ENCODE measurements at regions not wholly inside any gene's neighbourhood (a gene's known extent, or its start where the extent isn't known, plus 50 kb on each side); places are given as distances from the start of the nearest gene placed in this dataset.

DNA sequence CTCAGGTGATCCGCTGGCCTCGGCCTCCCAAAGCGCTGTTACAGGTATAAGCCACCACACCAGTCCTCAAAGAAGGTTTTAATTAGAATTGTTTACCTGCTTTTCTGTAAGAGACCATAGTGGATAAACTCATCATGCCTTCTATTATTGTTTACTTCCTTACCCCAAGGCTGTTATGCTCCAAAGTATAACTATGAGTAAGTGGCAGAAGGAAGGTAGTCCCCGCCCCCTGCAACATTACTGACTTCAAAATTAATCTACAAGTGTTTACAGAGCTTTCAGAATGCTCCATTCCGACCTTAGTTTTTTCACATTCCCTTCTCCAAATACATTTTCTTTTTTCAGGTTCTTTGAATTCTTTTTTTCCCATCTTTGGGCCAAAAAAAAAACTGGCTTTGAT lies 480.5 kb upstream of the NOX3 start:
- DNase-seq (ENCODE audit: low read depth, low spot score), result no peak

DNA sequence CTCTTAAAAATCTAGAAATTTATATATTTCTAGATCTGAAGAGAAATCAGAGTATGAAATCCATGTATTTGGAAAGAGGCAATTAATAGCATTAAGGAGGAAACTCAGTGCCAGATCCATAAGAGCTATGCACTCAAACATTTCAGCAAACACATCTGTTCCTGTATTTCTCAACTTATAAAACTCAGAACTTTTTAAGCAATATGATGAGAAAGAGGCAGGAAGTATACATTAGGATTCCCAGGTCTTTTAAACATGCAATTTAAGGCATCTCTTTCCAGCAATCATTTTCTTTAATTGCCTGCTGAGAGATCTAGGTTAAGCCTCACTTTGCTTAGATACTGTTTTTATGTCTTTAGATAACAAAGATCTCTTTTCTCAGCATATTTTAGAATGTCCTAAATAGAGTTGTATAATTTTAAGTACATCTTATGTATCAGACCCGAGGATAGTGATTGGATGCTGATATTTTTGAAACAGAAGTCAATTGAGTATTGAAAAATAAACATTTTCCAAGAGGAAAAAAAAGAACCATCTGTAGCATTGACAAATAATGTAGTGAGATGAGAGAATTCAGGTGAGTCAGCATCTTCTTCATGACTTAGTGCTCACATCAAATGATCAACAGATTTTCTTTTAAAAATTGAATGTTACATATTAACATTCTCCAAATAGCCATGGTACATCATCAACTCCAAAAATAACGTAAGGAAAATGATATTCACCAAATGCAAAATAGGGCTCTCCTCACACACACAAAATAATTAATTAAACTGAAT lies 461.4 kb upstream of the NOX3 start:
- in situ Hi-C loops (cut with HindIII; ENCODE audit: low pct_unique_long_range_greater_than_20kb, low sequenced_read_pairs), result no loop called here
- DNase-seq (ENCODE audit: low read depth, low spot score), result no peak

More for the DNA sequence above, 480.5 kb upstream of the NOX3 start:
- in situ Hi-C loops (cut with HindIII; ENCODE audit: low pct_unique_long_range_greater_than_20kb, low sequenced_read_pairs), result no loop called here

DNA sequence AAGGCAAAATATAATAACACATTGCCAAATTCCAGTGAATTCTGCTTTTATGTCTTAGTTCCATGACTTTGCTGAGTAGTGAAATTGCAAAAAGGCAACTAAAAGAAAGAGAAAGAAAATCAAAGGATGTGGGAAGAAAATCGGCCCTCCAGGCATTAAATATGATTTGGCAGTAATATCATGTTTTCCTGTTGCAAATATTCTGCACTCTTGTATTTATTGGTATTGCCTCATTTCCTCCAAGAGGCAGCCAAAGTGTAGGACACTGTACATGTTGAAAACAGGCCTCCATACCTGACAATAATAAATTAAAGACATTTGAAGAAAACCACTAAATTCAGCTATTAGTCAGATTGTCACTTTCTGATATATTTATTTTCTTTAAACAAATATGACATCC lies 460.0 kb upstream of the NOX3 start:
- in situ Hi-C loops (cut with HindIII; ENCODE audit: low pct_unique_long_range_greater_than_20kb, low sequenced_read_pairs), result no loop called here
- no peak for DNase-seq (ENCODE audit: low read depth, low spot score)

DNA sequence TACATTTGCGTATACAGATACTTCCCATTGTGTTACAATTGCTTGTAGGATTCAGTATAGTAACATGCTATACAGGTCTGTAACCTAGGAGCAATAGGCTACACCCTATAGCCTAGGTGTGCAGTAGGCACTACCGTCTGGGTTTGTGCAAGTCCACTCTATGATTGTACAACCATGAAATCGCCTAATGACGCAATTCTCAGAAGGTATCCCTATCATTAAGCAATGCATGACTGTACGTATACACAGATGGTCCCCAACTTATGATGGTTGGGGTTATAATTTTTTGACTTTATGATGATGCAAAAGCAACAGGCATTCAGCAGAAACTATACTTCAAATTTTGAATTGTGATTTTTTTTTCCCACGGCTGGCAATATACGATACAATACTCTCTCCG lies 458.2 kb upstream of the NOX3 start:
- in situ Hi-C loops (cut with HindIII; ENCODE audit: low pct_unique_long_range_greater_than_20kb, low sequenced_read_pairs), result no loop called here
- DNase-seq (ENCODE audit: low read depth, low spot score), result no peak

DNA sequence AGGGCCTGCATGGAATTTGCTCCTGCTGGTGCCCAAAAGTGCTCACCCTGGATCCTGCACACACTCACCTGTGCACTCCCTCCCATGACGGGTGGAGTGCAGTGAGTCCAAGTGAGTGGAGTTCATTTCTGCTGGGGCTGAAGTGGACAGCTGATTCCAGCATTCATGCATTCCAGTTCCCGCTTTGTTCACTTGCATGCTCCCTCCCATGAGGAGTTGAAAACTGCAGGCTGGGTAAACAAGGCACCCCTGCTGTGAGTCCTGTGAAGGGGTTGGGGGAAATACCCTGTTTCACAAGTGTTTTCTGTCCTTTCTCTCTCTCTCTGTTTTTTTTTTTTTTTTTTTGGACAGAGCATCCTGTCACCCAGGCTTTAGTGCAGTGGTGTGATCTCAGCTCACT lies 454.1 kb upstream of the NOX3 start:
- DNase-seq (ENCODE audit: low read depth, low spot score), result no peak
- in situ Hi-C loops (cut with HindIII; ENCODE audit: low pct_unique_long_range_greater_than_20kb, low sequenced_read_pairs), result no loop called here

DNA sequence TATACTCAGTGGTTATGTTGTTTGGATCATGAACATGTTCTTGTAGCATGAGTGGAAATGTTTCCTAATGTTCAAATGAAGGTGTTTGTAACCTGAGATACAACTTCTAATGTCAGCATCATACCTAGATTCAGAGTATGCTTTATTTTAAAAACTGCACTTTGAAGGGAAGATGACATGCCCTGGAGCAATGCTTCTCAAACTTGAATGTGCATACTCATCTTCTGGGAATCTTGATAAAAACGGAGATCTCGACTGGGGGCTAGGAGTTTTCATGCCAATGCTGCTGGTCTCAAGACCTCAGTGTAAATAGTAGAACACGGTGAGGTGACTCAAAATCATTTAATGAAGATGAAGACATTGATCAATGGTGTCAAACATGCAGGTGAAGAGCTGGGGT lies 440.0 kb upstream of the NOX3 start:
- in situ Hi-C loops (cut with HindIII; ENCODE audit: low pct_unique_long_range_greater_than_20kb, low sequenced_read_pairs), result no loop called here
- no peak for DNase-seq (ENCODE audit: low read depth, low spot score)

DNA sequence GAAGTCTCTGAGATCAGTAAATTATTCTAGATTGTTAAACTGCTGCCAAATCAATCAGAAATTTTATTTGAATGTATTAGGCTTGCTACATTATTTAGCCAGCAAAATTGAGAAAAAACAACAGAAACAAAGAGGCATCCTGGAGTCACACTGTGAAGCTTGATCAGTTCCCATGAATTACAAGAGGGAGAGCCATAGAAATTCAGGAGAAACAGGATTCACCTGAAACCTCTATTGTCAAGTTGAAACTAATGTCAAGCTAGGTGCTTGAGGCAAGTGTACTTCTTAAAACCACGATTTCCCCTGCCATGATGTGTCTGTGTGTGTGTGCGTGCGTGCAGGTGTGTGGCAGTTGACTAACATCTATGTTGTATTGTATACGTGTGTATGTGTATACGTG lies 439.1 kb upstream of the NOX3 start:
- in situ Hi-C loops (cut with HindIII; ENCODE audit: low pct_unique_long_range_greater_than_20kb, low sequenced_read_pairs), result no loop called here

DNA sequence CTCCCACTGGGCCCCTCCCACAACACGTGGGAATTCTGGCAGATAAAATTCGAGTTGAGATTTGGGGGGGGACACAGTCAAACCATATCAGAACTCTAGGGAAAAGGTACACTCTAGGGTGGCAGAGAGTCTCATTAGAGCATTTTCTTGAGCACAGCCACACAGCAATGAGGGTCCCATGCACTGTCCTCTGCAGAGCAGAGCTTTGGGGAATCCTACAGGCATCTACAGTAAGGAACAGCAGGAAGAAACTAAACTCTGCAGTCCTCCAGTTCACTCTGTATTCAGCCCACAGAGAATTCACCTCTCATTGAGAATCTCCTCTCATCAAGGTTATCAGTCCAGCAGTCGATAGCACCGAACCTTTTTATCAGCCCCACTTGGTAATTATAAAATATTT lies 438.6 kb upstream of the NOX3 start:
- in situ Hi-C loops (cut with HindIII; ENCODE audit: low pct_unique_long_range_greater_than_20kb, low sequenced_read_pairs), result no loop called here
- no peak for DNase-seq (ENCODE audit: low read depth, low spot score)

More for the DNA sequence above, 439.1 kb upstream of the NOX3 start:
- DNase-seq (ENCODE audit: low read depth, low spot score), result no peak

DNA sequence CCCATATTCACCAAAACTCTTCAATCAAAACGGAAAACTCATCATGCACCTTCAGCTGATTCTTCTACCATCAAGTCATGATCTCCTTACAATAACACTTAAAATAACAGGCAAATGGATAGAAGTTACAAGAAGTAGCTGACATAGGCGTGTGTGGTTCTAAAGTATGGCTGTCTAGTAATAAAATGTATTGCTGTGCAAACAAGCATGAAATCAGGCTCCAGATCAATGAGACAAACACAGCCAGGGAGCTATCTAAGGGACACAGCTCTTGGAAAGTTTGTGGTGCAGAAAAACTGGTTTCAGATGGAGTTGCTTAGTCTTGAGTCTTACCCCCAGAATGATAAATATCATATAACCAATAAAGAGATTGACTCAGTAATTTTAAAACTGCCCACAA lies 434.8 kb upstream of the NOX3 start:
- in situ Hi-C loops (cut with HindIII; ENCODE audit: low pct_unique_long_range_greater_than_20kb, low sequenced_read_pairs), result no loop called here
- DNase-seq (ENCODE audit: low read depth, low spot score), result no peak

DNA sequence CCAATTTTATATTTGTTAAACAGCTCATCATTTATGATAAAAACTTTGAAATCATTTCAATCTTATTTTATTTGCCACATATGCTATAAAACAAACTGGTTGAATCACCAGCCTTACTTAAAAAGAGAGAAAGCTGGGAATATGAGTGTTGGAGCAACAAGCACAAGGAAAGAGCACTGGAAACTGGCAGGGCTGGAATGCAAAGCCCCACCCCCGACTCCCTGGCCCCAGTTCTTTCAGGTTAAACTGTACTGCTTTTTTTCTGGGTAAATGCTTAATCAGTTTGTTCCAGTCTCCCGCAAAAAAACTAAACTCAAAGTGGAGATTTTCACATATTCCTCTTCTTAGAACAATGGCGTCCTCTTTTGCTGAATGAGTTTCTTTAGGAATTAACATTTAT lies 433.8 kb upstream of the NOX3 start:
- DNase-seq (ENCODE audit: low read depth, low spot score), result no peak
- in situ Hi-C loops (cut with HindIII; ENCODE audit: low pct_unique_long_range_greater_than_20kb, low sequenced_read_pairs), result no loop called here

DNA sequence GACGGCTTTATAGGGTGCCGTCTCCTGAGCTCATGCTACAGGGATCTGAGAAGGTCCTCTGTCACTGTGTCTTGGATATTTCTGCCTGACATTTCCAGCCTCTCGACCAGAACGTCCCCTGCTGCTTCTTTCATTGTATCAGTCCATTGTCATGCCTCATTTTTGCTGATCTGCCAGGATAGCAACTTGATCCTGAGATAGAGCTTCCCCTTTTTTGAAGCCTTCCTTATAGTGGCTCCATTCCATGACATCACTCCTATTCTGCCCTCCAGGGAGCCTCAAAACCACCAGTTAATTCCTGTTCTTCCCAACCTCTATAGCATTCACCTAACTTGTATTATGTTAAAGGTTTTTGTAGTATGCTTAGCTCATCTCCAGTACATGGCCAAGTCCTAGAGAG lies 431.8 kb upstream of the NOX3 start:
- no peak for DNase-seq (ENCODE audit: low read depth, low spot score)
- in situ Hi-C loops (cut with HindIII; ENCODE audit: low pct_unique_long_range_greater_than_20kb, low sequenced_read_pairs), result no loop called here

DNA sequence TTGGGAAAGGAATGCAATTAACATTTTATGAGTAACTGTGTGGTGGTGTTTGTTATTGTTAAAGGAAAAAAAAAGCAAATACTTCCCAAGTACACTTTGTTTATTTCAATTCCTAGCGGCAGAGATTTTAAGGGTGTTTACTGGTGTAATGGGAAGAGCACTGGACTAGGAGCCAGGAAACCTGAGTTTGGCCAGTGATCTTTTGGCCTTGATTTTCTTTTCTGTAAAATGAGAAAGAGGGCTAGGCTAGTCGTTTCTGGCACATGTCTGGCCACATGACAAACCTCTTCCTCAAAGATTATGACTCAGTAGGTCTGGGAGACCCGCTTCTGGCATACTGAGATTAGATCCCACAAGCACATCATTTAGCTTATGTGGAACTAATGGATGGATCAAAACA lies 428.1 kb upstream of the NOX3 start:
- in situ Hi-C loops (cut with HindIII; ENCODE audit: low pct_unique_long_range_greater_than_20kb, low sequenced_read_pairs), result no loop called here
- DNase-seq (ENCODE audit: low read depth, low spot score), result no peak

DNA sequence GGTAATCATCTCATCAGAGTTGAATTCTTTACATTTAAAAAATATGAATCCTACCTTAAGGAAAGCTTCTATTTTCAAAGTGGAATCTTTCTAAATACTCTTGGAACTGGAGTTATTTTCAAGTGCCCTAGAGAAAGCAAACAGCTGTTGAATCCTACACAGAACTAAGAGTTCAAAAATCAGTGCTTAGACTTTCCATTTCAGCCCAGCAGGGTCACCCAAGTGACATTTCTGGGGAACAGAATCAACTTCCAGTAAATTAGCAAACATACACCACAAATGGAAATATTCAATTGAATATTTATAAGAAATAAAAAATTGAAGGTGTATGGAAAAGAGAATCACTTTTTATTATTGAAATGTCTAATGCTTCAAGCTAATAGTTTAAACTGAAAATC lies 427.7 kb upstream of the NOX3 start:
- in situ Hi-C loops (cut with HindIII; ENCODE audit: low pct_unique_long_range_greater_than_20kb, low sequenced_read_pairs), result no loop called here

DNA sequence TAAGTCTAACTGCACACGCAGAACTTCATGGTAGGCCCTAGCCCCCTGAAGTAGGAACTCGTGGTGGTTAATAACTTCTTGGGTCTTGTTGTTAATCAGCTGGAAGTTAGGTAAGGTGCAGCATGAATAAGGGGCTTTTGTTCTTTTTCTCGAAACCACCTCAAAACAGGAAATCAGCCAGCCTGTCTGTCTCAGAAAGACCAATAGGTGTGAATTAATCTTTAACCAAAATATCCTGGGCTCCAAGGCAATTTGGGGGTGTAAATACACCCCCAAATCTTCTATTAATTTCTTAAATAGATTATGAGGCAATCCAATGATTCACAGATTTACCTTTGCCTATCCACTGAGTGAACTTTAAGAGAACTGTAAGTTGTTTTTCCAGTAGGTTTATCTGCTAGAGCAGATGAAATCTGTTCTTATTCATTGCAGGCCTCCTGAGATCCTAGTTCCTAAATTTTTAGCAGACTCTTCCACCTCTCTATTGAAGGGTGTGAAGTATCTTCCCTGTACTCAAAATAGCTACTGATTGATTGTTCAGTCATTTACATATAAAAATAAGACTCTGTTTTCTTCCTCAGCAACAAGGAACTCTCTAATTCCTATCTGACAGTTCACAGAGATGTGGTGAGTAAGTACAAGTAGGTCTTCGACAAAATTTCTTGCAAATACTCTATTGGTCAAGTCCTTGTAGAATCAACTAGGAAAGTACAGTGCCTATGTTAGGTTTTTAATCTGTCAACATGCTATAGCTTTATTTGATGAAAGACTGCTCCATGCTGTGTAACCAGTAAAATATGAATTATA lies 427.1 kb upstream of the NOX3 start:
- in situ Hi-C loops (cut with HindIII; ENCODE audit: low pct_unique_long_range_greater_than_20kb, low sequenced_read_pairs), result no loop called here
- no peak for DNase-seq (ENCODE audit: low read depth, low spot score)

More for the DNA sequence above, 427.7 kb upstream of the NOX3 start:
- DNase-seq (ENCODE audit: low read depth, low spot score), result no peak

DNA sequence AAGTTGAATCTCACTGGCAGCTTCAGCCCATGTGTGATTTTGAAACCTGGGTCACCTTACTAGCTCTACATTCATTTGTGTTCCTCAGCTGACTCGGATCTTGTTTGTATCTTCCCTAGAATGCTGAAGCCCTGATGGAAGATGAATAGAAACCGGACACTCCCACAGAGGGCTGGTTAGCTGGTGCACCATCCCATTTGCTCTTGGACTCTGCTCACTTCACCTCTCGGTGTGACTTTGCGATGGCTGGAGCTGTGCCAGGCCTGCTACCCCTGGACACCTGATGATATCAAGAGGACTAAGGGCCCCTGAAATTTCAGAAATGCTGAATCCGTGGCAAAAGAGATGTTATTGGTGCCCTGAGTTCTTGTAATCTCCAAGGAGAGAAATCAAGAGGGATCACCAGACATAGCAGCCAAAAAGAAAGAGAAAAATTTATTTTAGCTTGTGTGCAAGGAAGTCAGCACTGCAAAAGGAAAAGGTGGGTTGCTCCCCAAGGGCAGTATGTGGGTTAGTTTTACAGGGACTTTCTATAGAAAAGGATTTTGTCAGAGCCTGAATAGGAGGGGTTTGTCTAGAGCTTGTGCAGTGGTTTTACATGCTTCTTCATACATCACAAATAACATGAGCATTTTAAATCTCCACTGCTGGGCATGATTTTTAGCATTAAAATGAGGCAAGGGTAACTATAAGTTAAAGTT lies 426.3 kb upstream of the NOX3 start:
- DNase-seq (ENCODE audit: low read depth, low spot score), result no peak
- in situ Hi-C loops (cut with HindIII; ENCODE audit: low pct_unique_long_range_greater_than_20kb, low sequenced_read_pairs), result no loop called here

DNA sequence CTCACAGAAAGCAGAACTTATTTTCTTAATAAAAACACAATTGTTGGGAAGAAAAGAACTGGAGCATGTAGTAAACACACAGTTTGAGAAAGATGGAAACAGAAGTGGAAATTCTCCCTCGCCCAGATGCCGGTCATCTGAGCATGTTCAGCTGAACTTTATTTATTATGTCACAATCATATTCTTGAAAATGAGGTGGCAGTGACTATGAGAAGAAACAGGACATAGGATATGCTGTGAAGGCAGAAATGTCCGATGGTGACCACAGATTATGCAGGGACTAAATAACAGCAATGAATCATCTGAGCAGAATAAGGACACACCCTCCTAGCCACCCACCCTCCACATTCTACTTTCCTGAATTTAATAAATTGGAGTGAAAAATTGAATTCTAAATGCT lies 425.3 kb upstream of the NOX3 start:
- in situ Hi-C loops (cut with HindIII; ENCODE audit: low pct_unique_long_range_greater_than_20kb, low sequenced_read_pairs), result no loop called here
- no peak for DNase-seq (ENCODE audit: low read depth, low spot score)

DNA sequence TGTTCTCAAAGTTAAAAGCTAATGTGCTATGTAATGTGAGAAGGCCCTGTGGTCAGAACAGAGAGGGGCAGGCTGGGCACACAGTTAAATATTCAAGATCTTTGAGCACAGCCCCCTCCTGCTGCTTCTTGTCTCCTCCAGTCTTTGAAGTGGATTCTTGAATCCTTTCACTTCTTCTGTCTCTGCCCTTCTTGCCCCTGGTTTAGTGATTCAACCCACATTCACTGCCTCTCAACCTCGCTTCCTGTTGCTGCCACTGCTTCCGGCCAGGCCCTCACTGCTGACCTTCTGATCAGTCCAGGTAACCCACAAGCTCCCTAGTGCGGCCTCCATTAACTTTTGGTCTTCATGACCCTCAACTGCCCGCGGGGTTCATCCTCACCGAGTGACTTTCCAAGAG lies 417.3 kb upstream of the NOX3 start:
- no peak for DNase-seq (ENCODE audit: low read depth, low spot score)
- in situ Hi-C loops (cut with HindIII; ENCODE audit: low pct_unique_long_range_greater_than_20kb, low sequenced_read_pairs), result no loop called here

DNA sequence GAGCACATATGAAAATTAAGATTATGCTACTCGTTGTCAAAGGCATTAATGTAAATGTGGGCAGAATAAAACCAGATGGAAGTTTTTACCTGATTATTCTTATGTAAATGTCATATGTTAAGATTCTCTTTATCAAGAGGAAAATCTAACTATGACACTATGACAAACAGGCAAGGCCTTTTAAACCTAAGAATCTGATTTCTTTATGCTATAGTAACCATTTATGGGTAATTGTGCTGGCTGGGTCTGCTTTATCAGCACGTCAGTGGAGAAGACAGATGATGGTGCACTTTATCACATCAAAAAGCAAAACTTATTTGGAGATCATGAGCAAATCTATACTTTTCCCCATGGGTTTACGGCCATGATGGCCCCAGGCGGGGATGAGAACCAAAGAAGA lies 412.0 kb upstream of the NOX3 start:
- in situ Hi-C loops (cut with HindIII; ENCODE audit: low pct_unique_long_range_greater_than_20kb, low sequenced_read_pairs), result no loop called here

More for the DNA sequence above, 412.0 kb upstream of the NOX3 start:
- no peak for DNase-seq (ENCODE audit: low read depth, low spot score)
